Prostate gland (tissue), 2 donors: ENCODE measurements at regions not wholly inside any gene's neighbourhood (a gene's known extent, or its start where the extent isn't known, plus 50 kb on each side); places are given as distances from the start of the nearest gene placed in this dataset.

Experiments used
- POLR2A ChIP-seq: fragments of 450-650 bp; IDR thresholded peaks from one replicate; pipeline ENCODE4 v1.6.1; 2016; ENCODE audit warnings: antibody characterized with exemption, mild to moderate bottlenecking
- POLR2AphosphoS5 ChIP-seq: sonication (generic); formaldehyde crosslinking; IDR thresholded peaks from one replicate; pipeline ENCODE4 v1.6.1; 2017; ENCODE audit warnings: antibody characterized with exemption
- TF ChIP-seq, protein P1 (sequence below), 4 experiments: fragments of 200-600 bp in 2 of 4; fragments of 450-650 bp in 2 of 4; sonication (generic) in 2 of 4; IDR thresholded peaks; 1 replicate in 3 of 4; 2 replicates in 1 of 4; pipeline ENCODE4 v1.5.1; 2016 to 2019; ENCODE audit warnings: antibody characterized with exemption in 4 of 4, mild to moderate bottlenecking in 2 of 4, moderate library complexity in 2 of 4

DNA sequence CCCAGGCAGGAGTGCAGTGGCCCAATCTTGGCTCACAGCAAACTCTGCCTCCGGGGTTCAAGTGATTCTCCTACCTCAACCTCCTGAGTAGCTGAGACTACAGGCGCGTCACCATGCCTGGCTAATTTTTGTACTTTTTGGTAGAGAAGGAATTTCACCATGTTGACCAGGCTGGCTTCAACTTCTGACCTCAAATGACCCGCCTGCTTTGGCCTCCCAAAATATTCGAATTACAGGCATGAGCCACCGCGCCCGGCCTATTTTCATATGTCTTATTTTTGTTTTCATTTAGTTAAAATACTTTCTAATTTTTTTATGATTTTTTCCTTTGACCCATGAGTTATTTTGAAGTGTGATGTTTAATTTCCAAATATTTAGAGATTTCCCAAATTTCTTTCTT, 143.6 kb upstream of the VRK1 start:
- TF ChIP-seq, protein P1, sequence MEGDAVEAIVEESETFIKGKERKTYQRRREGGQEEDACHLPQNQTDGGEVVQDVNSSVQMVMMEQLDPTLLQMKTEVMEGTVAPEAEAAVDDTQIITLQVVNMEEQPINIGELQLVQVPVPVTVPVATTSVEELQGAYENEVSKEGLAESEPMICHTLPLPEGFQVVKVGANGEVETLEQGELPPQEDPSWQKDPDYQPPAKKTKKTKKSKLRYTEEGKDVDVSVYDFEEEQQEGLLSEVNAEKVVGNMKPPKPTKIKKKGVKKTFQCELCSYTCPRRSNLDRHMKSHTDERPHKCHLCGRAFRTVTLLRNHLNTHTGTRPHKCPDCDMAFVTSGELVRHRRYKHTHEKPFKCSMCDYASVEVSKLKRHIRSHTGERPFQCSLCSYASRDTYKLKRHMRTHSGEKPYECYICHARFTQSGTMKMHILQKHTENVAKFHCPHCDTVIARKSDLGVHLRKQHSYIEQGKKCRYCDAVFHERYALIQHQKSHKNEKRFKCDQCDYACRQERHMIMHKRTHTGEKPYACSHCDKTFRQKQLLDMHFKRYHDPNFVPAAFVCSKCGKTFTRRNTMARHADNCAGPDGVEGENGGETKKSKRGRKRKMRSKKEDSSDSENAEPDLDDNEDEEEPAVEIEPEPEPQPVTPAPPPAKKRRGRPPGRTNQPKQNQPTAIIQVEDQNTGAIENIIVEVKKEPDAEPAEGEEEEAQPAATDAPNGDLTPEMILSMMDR (IDR thresholded peaks at IDR 0.05): no peak
- TF ChIP-seq POLR2AphosphoS5 (no peak), POLR2A (no peak)
